Astrocyte (in vitro differentiated cells and primary cell): ENCODE measurements at regions not wholly inside any gene's neighbourhood (a gene's known extent, or its start where the extent isn't known, plus 50 kb on each side); places are given as distances from the start of the nearest gene placed in this dataset.

ENCODE experiments used
- CTCF ChIP-seq: IDR thresholded peaks from 2 replicates; pipeline ENCODE4 v1.5.1; 2011; ENCODE audit warnings: low read depth, mild to moderate bottlenecking, inconsistent platforms, low read length, moderate library complexity; ENCODE audit not compliant: insufficient read depth
- EZH2 ChIP-seq: IDR thresholded peaks from 2 replicates; pipeline ENCODE4 v1.6.1; 2012; ENCODE audit warnings: mild to moderate bottlenecking, low read length, inconsistent platforms; ENCODE audit not compliant: insufficient read depth

GRCh38 chr2:143890798-143891197 is 629.1 kb downstream of the ZEB2 start:
- TF ChIP-seq CTCF: no peak
- no peak for TF ChIP-seq EZH2
